GM12865 (cell line): ENCODE measurements at regions not wholly inside any gene's neighbourhood (a gene's known extent, or its start where the extent isn't known, plus 50 kb on each side); places are given as distances from the start of the nearest gene placed in this dataset.
"Not testable (repeated sequence)": the region's sequence is repeated elsewhere in the genome, so short reads cannot be mapped to it uniquely, and the experiment has no call there.

Experiments
- DNase-seq: peaks from one replicate; pipeline ENCODE4 v3.0.0; 2010; ENCODE audit warnings: low read depth
- H3K4me3 ChIP-seq: 2 replicates; pipeline ENCODE4 v1.5.1; 2011; ENCODE audit warnings: mild to moderate bottlenecking, low read depth, low read length, control low read depth
- TF ChIP-seq, protein P1 (sequence below): IDR thresholded peaks from 2 replicates; pipeline ENCODE4 v1.5.1; 2011; ENCODE audit warnings: low read length, control low read depth, low read depth, inconsistent platforms; ENCODE audit not compliant: insufficient read depth; ENCODE audit errors: missing control alignments

DNA sequence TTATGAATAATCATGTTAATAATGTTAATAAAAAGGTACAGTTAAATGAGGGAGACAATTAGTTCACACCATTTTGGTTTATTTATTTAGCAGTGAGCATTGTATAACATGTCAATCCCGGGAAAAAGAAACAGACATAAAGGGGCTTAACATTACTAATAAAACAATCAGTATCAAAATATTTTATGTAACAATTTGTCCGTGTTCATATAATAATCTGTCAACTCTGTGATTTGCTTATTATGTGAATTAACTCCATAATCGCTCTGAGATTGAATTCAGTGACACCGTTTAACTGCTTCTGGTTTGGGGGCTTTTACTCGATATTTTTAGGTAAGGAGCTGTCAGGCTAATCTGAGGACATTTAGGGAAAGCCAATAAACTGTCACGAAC is 95.8 kb upstream of the HMGA2 start:
- no peak overlapping the region for H3K4me3 ChIP-seq
- no peak for DNase-seq
- TF ChIP-seq, protein P1, sequence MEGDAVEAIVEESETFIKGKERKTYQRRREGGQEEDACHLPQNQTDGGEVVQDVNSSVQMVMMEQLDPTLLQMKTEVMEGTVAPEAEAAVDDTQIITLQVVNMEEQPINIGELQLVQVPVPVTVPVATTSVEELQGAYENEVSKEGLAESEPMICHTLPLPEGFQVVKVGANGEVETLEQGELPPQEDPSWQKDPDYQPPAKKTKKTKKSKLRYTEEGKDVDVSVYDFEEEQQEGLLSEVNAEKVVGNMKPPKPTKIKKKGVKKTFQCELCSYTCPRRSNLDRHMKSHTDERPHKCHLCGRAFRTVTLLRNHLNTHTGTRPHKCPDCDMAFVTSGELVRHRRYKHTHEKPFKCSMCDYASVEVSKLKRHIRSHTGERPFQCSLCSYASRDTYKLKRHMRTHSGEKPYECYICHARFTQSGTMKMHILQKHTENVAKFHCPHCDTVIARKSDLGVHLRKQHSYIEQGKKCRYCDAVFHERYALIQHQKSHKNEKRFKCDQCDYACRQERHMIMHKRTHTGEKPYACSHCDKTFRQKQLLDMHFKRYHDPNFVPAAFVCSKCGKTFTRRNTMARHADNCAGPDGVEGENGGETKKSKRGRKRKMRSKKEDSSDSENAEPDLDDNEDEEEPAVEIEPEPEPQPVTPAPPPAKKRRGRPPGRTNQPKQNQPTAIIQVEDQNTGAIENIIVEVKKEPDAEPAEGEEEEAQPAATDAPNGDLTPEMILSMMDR: no peak

DNA sequence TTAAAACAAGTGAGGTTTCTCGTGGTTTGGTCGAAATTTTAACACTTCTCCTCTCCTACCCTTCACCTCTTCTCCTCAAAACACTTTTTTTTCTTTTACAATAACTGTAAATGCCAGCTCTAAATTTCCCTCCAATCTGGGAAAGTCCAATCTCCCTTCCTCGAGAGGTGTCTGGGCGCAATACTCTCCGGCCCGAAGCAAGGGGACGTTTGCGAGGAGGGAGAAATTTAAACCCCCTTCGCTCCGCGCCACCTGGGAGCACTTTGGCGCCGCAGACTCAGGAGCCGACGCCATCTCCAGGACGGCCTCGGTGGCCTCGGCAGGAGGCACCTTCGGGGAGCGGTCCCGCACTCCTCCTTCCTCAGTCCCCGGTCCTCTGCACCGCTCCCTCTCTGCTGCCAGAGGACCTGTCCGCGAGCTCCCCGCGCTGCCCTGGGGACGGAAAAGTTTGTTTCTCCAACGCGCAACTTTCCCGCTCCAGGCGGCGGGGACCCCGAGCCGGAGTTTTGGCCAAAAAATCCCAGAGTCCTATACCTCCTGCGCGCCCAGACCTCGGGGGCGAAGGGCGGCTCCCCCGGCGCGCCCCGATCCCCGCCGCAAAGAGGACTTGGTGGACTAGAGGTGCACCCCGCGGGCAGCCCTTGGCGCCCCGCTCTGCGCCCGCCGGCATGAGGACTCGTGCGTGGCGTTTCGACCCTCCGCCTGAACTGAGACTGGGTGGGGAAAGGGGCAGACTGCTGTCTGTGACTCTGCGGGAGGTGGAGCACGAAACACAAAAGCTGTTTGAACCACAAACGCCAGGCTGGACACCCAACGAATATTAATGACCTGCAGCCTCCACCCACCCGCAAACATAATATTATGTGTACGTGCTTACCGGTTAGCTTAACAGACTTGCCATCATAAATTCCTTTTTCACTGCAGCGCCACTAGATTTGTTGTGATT is 95.2 kb upstream of the HMGA2 start:
- DNase-seq: no peak
- H3K4me3 ChIP-seq: no peak overlapping the region

DNA sequence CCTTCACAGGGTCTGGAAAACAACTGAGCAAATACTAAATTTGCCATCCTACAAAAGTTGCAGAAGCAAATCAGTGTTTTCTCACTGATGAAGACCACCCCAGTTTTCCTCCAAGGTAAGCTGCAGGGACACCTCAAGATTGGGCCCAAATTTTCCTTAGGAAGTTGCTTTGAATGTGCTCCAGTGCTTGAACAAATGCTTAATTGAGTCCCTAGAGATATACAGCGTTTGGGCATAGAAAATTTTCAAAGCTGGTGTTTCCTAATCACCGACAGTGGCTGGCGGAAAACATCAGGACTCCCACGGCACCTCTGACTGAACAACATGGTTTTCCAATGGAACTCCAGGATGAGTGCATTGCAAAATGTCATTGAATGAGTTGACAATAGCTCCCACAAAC is 92.5 kb upstream of the HMGA2 start:
- TF ChIP-seq, protein P1: no peak
- H3K4me3 ChIP-seq: no peak overlapping the region
- DNase-seq: no peak

More for the DNA sequence above, 95.2 kb upstream of the HMGA2 start:
- TF ChIP-seq, protein P1: no peak

DNA sequence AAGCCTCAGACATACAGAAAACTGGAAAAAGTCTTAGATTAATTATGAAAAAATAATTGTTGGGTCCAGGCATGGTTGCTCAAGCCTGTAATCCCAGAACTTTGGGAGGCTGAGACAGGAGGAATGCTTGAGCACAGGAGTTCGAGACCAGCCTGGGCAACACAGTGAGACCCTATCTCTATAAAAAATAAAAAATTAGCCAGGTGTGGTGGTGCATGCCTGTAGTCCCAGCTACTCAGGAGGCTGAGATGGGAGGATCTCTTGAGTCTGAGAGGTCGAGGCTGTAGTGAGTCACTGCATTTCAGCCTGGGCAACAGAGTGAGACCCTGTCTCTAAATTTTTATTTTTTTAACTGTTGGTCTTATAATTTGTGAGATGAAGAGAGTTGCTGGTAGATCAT is 90.6 kb upstream of the HMGA2 start:
- DNase-seq, H3K4me3 ChIP-seq: not testable (repeated sequence)

DNA sequence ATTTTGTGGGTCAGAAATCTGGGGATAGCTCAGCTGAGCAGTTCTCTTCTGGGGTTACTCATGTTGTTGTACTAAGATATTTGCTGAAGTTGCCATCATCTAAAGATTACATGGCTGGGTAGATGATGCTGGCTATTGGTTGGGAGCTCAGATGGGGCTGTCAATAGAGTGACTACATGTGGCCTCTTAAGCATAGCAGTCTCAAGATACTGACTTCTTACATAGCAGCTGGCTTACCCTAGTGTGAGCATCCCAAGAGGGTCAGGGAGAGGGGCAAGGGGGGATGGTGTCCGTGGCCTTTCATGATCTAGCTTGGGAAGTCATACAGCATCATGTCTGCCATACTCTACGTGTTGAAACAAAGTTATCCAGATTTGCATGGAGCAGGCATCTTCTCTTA is 90.1 kb upstream of the HMGA2 start:
- TF ChIP-seq, protein P1: no peak
- no peak for DNase-seq
- no peak overlapping the region for H3K4me3 ChIP-seq

DNA sequence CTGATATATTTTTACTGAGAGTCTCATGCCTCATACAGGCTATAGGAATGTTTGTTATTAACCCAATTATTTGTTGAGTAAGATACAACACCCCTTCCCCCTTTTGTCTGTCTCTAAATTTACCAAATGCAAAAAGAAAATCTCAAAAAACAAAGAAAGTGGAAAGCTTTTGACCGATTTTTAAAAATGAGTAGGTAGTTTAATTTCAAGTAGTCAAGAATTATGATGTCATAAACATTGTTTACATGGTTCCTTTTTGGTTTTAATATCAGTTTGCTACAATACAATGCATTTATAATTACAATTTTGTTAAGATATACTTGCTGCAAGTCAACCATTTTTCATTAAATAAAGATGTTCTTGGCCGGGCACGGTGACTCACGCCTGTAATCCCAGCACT is 84.7 kb upstream of the HMGA2 start:
- no peak overlapping the region for H3K4me3 ChIP-seq
- TF ChIP-seq, protein P1: no peak
- no peak for DNase-seq

DNA sequence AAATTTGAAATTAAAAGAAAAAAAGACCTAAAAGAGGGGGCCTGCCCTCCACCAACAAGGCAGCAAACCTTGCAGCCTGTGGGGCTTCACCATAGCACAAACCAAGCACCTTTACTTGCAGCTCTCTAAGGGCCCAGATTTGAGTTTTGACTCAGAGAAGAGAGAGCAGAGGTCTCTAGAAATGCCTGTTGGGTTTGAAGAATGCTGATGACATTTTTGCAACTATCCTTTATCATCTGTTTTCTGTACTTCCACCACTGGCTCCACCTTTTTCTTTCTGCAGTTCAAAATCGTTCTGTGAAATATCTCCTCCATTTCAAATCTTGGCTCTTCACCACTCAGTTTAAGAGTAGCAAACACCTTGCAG is 83.8 kb upstream of the HMGA2 start:
- TF ChIP-seq, protein P1: no peak
- no peak overlapping the region for H3K4me3 ChIP-seq
- DNase-seq: no peak
